ENCODE measurements at regions not wholly inside any gene's neighbourhood (a gene's known extent, or its start where the extent isn't known, plus 50 kb on each side); places are given as distances from the start of the nearest gene placed in this dataset.
A peak's percentile ranks its signal among the peaks of the same experiment; 100 is the strongest.

GRCh38 chr16:6864671-6865070, 468.0 kb upstream of the RBFOX1 start (continued):
- TF ChIP-seq, protein P1, sequence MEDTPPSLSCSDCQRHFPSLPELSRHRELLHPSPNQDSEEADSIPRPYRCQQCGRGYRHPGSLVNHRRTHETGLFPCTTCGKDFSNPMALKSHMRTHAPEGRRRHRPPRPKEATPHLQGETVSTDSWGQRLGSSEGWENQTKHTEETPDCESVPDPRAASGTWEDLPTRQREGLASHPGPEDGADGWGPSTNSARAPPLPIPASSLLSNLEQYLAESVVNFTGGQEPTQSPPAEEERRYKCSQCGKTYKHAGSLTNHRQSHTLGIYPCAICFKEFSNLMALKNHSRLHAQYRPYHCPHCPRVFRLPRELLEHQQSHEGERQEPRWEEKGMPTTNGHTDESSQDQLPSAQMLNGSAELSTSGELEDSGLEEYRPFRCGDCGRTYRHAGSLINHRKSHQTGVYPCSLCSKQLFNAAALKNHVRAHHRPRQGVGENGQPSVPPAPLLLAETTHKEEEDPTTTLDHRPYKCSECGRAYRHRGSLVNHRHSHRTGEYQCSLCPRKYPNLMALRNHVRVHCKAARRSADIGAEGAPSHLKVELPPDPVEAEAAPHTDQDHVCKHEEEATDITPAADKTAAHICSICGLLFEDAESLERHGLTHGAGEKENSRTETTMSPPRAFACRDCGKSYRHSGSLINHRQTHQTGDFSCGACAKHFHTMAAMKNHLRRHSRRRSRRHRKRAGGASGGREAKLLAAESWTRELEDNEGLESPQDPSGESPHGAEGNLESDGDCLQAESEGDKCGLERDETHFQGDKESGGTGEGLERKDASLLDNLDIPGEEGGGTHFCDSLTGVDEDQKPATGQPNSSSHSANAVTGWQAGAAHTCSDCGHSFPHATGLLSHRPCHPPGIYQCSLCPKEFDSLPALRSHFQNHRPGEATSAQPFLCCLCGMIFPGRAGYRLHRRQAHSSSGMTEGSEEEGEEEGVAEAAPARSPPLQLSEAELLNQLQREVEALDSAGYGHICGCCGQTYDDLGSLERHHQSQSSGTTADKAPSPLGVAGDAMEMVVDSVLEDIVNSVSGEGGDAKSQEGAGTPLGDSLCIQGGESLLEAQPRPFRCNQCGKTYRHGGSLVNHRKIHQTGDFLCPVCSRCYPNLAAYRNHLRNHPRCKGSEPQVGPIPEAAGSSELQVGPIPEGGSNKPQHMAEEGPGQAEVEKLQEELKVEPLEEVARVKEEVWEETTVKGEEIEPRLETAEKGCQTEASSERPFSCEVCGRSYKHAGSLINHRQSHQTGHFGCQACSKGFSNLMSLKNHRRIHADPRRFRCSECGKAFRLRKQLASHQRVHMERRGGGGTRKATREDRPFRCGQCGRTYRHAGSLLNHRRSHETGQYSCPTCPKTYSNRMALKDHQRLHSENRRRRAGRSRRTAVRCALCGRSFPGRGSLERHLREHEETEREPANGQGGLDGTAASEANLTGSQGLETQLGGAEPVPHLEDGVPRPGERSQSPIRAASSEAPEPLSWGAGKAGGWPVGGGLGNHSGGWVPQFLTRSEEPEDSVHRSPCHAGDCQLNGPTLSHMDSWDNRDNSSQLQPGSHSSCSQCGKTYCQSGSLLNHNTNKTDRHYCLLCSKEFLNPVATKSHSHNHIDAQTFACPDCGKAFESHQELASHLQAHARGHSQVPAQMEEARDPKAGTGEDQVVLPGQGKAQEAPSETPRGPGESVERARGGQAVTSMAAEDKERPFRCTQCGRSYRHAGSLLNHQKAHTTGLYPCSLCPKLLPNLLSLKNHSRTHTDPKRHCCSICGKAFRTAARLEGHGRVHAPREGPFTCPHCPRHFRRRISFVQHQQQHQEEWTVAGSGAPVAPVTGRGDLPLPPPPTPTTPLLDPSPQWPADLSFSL (CRISPR knock-in tag; IDR thresholded peaks at IDR 0.05): no peak
- TF ChIP-seq ZNF326 (CRISPR knock-in tag; IDR thresholded peaks at IDR 0.05; ENCODE audit: borderline replicate concordance) (no peak), ZNF780A (CRISPR knock-in tag; IDR thresholded peaks at IDR 0.05) (no peak), GTF2F1 (IDR thresholded peaks at IDR 0.05; ENCODE audit: low read length) (no peak), U2AF2 (IDR thresholded peaks at IDR 0.05; ENCODE audit: low read depth, low read length) (no peak)

GRCh38 chr16:6864244-6864643, 468.4 kb upstream of the RBFOX1 start:
- BruUV-seq (replicated peaks): no TSS peak
- POLR2A ChIA-PET: no interaction called here
- FAIRE-seq (no peak), DNase-seq (ENCODE audit: low spot score) (no peak), ATAC-seq (no peak)
- CTCF ChIA-PET (ENCODE audit: low intra/inter-chr PET ratio, low total read pairs): no interaction called here
- no peak overlapping the region for H3K27ac ChIP-seq (ENCODE audit: extremely low read length, insufficient read depth, low read length)
- no peak overlapping the region for H3K4me3 ChIP-seq (replicated peaks in 1 of 3; ENCODE audit: insufficient read depth in 1 of 3, low read depth in 2 of 3, low read length in 3 of 3)
- H3K9me3 ChIP-seq (ENCODE audit: low read length): no peaks in the 10 kb centered on the region; the same call in 1 of the 2 replicates
- no peaks in the 10 kb centered on the region for H3K4me1 ChIP-seq (ENCODE audit: insufficient read depth, low read length)
- no peak overlapping the region for H3K4me2 ChIP-seq (ENCODE audit: low read depth, low read length)
- H4K20me1 ChIP-seq (ENCODE audit: insufficient read depth, low read length): no peaks in the 10 kb centered on the region
- H2AFZ ChIP-seq (ENCODE audit: low read length): no peak overlapping the region
- in situ Hi-C loops (cut with HindIII; ENCODE audit: extremely low pct_ligation_motif_present, low pct_unique_long_range_greater_than_20kb) (no loop called here), intact Hi-C loops (cut with micrococcal nuclease; ENCODE audit: unreplicated experiment) (no loop called here)
- H3K36me3 ChIP-seq (replicated peaks in 1 of 2; ENCODE audit: control insufficient read depth in 1 of 2, insufficient read depth in 2 of 2, low read length in 2 of 2): no peaks in the 10 kb centered on the region
- H3K9ac ChIP-seq (ENCODE audit: insufficient read depth, low read depth, low read length): no peak overlapping the region
- WGBS (ENCODE audit: low lambda C conversion rate): 21% methylated on average over 4 of the region's 4 CpGs
- peak; percentile 92 for TF ChIP-seq ATF7 (IDR thresholded peaks at IDR 0.05)
- no peak for TF ChIP-seq ATF7 (CRISPR knock-in tag; IDR thresholded peaks at IDR 0.05)
- no peak for TF ChIP-seq RELA (CRISPR knock-in tag; IDR thresholded peaks at IDR 0.05)
- no peaks in the 10 kb centered on the region for H3K27me3 ChIP-seq (ENCODE audit: control insufficient read depth in 1 of 2, insufficient read depth in 2 of 2, low read length in 2 of 2)
- H3K79me2 ChIP-seq (ENCODE audit: insufficient read depth, low read length): no peaks in the 10 kb centered on the region

Measured in HepG2 (cell line).